ENCODE measurements at regions not wholly inside any gene's neighbourhood (a gene's known extent, or its start where the extent isn't known, plus 50 kb on each side); places are given as distances from the start of the nearest gene placed in this dataset.

GRCh38 chr2:205915130-205915524 lies 170.8 kb downstream of the INO80D start:
- no peak for TF ChIP-seq CTCF (conservative IDR thresholded peaks at IDR 0.05 in 1 of 2, IDR thresholded peaks at IDR 0.05 in 1 of 2; ENCODE audit: low read depth in 1 of 2, low read length in 2 of 2)
- no peak for TF ChIP-seq EZH2 (IDR thresholded peaks at IDR 0.05; ENCODE audit: low read length, missing control alignments)

All from fibroblast of lung (primary cell).